Osteocyte (in vitro differentiated cells): ENCODE measurements at regions not wholly inside any gene's neighbourhood (a gene's known extent, or its start where the extent isn't known, plus 50 kb on each side); places are given as distances from the start of the nearest gene placed in this dataset.

Experiments
- DNase-seq: peaks from one replicate; pipeline ENCODE4 v3.0.0; 2021; ENCODE audit warnings: mixed read lengths; ENCODE audit not compliant: unreplicated experiment; ENCODE audit errors: extremely low spot score
- H3K27ac Mint-ChIP-seq: one replicate; pipeline ENCODE4 v1.8.0; 2021; ENCODE audit warnings: mild to moderate bottlenecking, mixed read lengths; ENCODE audit not compliant: unreplicated experiment
- H3K27me3 Mint-ChIP-seq: one replicate; pipeline ENCODE4 v1.8.0; 2021; ENCODE audit warnings: mixed read lengths; ENCODE audit not compliant: unreplicated experiment
- H3K36me3 Mint-ChIP-seq: one replicate; pipeline ENCODE4 v1.8.0; 2021; ENCODE audit warnings: mixed read lengths; ENCODE audit not compliant: unreplicated experiment
- H3K4me1 Mint-ChIP-seq: one replicate; pipeline ENCODE4 v1.8.0; 2021; ENCODE audit warnings: mixed read lengths; ENCODE audit not compliant: unreplicated experiment
- H3K4me3 Mint-ChIP-seq: one replicate; pipeline ENCODE4 v1.8.0; 2021; ENCODE audit warnings: mild to moderate bottlenecking, moderate library complexity, mixed read lengths; ENCODE audit not compliant: unreplicated experiment
- H3K9me3 Mint-ChIP-seq: one replicate; pipeline ENCODE4 v1.8.0; 2021; ENCODE audit warnings: mixed read lengths; ENCODE audit not compliant: unreplicated experiment
- TF ChIP-seq, protein P1 (sequence below): fragments of 200-600 bp; sonication (generic); IDR thresholded peaks from 2 replicates; pipeline ENCODE4 v1.5.0; 2021; ENCODE audit warnings: antibody characterized with exemption, mild to moderate bottlenecking, moderate library complexity

DNA sequence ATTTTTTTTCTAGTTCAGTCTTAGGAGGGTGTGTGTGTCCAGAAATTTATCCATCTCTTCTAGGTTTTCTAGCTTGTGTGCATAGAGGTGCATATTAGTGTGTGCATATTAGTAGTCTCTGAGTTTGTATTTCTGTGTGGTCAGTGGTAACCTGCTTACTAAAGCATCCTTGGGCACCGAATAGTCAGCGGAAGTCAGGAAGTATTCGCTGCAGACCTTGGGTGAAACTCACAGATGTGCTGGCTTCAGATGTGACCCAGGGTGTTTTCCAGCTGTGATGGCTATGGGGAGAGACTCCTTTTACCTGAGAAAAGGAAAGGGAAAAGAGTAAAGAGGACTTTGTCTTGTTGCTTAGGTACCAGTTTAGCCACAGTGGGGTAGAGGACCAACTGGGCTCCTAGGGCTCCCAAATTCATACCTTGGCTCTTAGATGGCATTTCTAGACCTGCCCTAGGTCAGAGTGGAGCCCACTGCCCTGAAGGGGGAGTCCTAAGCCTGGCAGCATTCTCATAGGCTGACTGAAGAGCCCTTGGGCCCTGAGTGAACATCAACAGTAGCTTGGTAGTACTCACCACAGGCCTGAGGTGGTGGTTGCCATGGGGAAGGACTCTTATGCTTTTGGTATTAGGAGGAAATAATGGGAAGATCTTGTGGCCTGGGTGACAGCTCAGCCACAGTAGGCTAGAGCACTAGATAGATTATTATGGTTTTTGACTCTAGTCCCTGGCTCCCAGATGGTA, 286.0 kb upstream of the ZPLD1 start:
- no peak for DNase-seq
- no peak overlapping the region for H3K27ac Mint-ChIP-seq
- TF ChIP-seq, protein P1, sequence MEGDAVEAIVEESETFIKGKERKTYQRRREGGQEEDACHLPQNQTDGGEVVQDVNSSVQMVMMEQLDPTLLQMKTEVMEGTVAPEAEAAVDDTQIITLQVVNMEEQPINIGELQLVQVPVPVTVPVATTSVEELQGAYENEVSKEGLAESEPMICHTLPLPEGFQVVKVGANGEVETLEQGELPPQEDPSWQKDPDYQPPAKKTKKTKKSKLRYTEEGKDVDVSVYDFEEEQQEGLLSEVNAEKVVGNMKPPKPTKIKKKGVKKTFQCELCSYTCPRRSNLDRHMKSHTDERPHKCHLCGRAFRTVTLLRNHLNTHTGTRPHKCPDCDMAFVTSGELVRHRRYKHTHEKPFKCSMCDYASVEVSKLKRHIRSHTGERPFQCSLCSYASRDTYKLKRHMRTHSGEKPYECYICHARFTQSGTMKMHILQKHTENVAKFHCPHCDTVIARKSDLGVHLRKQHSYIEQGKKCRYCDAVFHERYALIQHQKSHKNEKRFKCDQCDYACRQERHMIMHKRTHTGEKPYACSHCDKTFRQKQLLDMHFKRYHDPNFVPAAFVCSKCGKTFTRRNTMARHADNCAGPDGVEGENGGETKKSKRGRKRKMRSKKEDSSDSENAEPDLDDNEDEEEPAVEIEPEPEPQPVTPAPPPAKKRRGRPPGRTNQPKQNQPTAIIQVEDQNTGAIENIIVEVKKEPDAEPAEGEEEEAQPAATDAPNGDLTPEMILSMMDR = no peak

DNA sequence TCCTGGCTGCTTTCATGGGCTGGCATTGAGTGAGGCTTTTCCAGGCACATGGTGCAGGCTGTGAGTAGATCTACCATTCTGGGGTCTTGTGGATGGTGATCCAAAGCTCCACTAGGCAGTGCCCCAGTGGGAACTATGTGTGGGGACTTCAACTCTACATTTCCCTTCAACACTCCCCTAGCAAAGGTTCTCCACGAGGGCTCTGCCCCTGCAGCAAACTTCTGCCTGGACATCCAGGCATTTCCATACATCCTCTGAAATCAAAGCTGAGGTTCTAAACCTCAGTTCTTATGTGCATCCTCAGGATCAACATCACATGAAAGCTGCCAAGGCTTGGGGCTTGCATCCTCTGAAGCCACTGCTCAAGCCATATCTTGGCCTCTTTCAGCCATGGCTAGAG, 282.9 kb upstream of the ZPLD1 start:
- TF ChIP-seq, protein P1 = no peak
- Mint-ChIP-seq H3K36me3 (peaks cover 2% of the 10 kb centered on the region), H3K9me3 (peaks cover 8% of the 10 kb centered on the region), H3K27me3 (no peaks in the 10 kb centered on the region), H3K4me1 (peaks cover 5% of the 10 kb centered on the region), H3K27ac (no peak overlapping the region), H3K4me3 (no peak overlapping the region)
- no peak for DNase-seq

More for the DNA sequence above, 286.0 kb upstream of the ZPLD1 start:
- Mint-ChIP-seq H3K4me3 (no peak overlapping the region), H3K36me3 (peaks cover 2% of the 10 kb centered on the region), H3K27me3 (no peaks in the 10 kb centered on the region), H3K9me3 (peaks cover 8% of the 10 kb centered on the region), H3K4me1 (no peaks in the 10 kb centered on the region)

GRCh38 chr3:102156426-102156825, 278.4 kb upstream of the ZPLD1 start:
- no peak for DNase-seq
- H3K27ac Mint-ChIP-seq = no peak overlapping the region
- H3K9me3 Mint-ChIP-seq = no peaks in the 10 kb centered on the region
- no peaks in the 10 kb centered on the region for H3K36me3 Mint-ChIP-seq
- TF ChIP-seq, protein P1 = no peak
- H3K4me3 Mint-ChIP-seq = no peak overlapping the region
- H3K27me3 Mint-ChIP-seq = no peaks in the 10 kb centered on the region
- peaks cover 7% of the 10 kb centered on the region for H3K4me1 Mint-ChIP-seq

GRCh38 chr3:102158080-102158740, 276.6 kb upstream of the ZPLD1 start:
- Mint-ChIP-seq H3K9me3 (no peaks in the 10 kb centered on the region), H3K27me3 (no peaks in the 10 kb centered on the region), H3K36me3 (no peaks in the 10 kb centered on the region), H3K27ac (no peak overlapping the region), H3K4me1 (peaks cover 22% of the 10 kb centered on the region), H3K4me3 (no peak overlapping the region)
- TF ChIP-seq, protein P1 = no peak
- DNase-seq = no peak

DNA sequence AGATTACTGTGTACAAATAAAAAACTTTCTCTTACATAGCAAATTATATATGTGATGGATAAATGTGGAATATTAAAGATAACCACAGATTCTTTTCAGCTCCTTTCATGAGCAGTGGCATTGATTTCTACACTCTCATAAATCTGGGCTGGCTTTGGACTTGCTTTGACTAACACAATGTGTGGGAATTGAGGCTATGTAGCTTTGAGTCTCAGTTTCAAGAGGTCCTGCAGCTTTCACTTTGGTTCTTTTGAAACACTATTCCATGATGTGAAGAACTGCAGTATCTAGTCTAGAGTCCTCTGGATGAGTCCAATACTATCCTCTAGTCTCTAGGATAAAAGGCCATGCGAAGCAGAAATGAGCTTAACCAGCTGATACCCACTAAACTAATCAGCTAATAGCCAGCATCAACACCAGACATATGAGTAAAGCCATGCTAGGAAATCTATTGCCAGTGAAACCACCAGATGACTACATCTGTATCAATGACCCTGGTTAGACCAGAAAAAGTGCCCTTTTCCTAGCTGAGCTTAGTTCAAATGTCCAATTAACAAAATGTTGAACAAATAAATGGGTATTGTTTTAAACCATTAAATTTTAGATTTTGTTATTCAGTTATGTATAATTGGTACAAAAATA, 274.9 kb upstream of the ZPLD1 start:
- Mint-ChIP-seq H3K4me1 (peaks cover 29% of the 10 kb centered on the region), H3K27me3 (no peaks in the 10 kb centered on the region)
- no peak for DNase-seq

More for the DNA sequence above, 274.9 kb upstream of the ZPLD1 start:
- Mint-ChIP-seq H3K36me3 (no peaks in the 10 kb centered on the region), H3K27ac (no peak overlapping the region), H3K9me3 (no peaks in the 10 kb centered on the region), H3K4me3 (no peak overlapping the region)
- TF ChIP-seq, protein P1 = no peak
